CD14-positive monocyte (primary cell): ENCODE measurements at regions not wholly inside any gene's neighbourhood (a gene's known extent, or its start where the extent isn't known, plus 50 kb on each side); places are given as distances from the start of the nearest gene placed in this dataset.

ENCODE experiments used
- DNase-seq, 3 donors: peaks; one replicate each; pipeline ENCODE4 v3.0.0-alpha.2; 2011 to 2022
- H2AFZ ChIP-seq: 2 replicates; pipeline ENCODE4 v1.6.0; 2012; ENCODE audit warnings: mild to moderate bottlenecking, low read depth, low read length, inconsistent platforms; ENCODE audit not compliant: insufficient read depth, poor library complexity, severe bottlenecking
- H3K27ac ChIP-seq, 2 donors: 1 replicate in 1 of 2; 2 replicates in 1 of 2; pipeline ENCODE4 v1.5.1; 2012 to 2013; ENCODE audit warnings: low read length in 2 of 2, control low read depth in 1 of 2, inconsistent platforms in 1 of 2, low read depth in 1 of 2, mild to moderate bottlenecking in 1 of 2
- H3K27me3 ChIP-seq, 2 donors: one replicate each; pipeline versions ENCODE4 v1.6.0 to v1.6.1; 2011 to 2013; ENCODE audit warnings: low read length in 2 of 2; ENCODE audit not compliant: control insufficient read depth in 2 of 2, insufficient read depth in 2 of 2
- H3K36me3 ChIP-seq, 2 donors: replicated peaks in 1 of 2; 1 replicate in 1 of 2; 2 replicates in 1 of 2; pipeline versions ENCODE4 v1.5.1 to v1.6.1; 2012 to 2013; ENCODE audit warnings: low read length in 2 of 2, control low read depth in 1 of 2, inconsistent platforms in 1 of 2, mild to moderate bottlenecking in 1 of 2; ENCODE audit not compliant: insufficient read depth in 2 of 2, control insufficient read depth in 1 of 2
- H3K4me1 ChIP-seq, 2 donors: 1 replicate in 1 of 2; 2 replicates in 1 of 2; pipeline versions ENCODE4 v1.5.1 to v1.6.1; 2012 to 2013; ENCODE audit warnings: low read length in 2 of 2, control low read depth in 1 of 2, inconsistent platforms in 1 of 2, mild to moderate bottlenecking in 1 of 2, moderate library complexity in 1 of 2; ENCODE audit not compliant: insufficient read depth in 2 of 2, control insufficient read depth in 1 of 2
- H3K4me2 ChIP-seq: replicated peaks from 2 replicates; pipeline ENCODE3; 2012; ENCODE audit warnings: low read length, moderate library complexity, mild to moderate bottlenecking; ENCODE audit not compliant: poor library complexity, severe bottlenecking; ENCODE audit errors: extremely low read depth
- H3K4me3 ChIP-seq, 3 experiments: fragments of 200-600 bp in 1 of 3; sonication (generic) in 1 of 3; replicated peaks in 1 of 3; 1 replicate in 2 of 3; 2 replicates in 1 of 3; pipeline ENCODE4 v1.5.1; 2011 to 2013; ENCODE audit warnings: low read length in 3 of 3, mild to moderate bottlenecking in 3 of 3, control low read depth in 2 of 3, low read depth in 2 of 3, inconsistent platforms in 1 of 3, moderate library complexity in 1 of 3
- H3K79me2 ChIP-seq: 2 replicates; pipeline ENCODE4 v1.6.0; 2012; ENCODE audit warnings: mild to moderate bottlenecking, control low read depth, inconsistent platforms, low read length, moderate library complexity; ENCODE audit not compliant: insufficient read depth
- H3K9ac ChIP-seq: 2 replicates; pipeline ENCODE4 v1.6.0; 2017; ENCODE audit warnings: low read length, mild to moderate bottlenecking; ENCODE audit not compliant: insufficient read depth, poor library complexity, severe bottlenecking
- H3K9me3 ChIP-seq, 2 donors: replicated peaks in 1 of 2; 1 replicate in 1 of 2; 2 replicates in 1 of 2; pipeline versions ENCODE4 v1.5.1 to v1.6.1; 2012 to 2013; ENCODE audit warnings: low read length in 2 of 2, control low read depth in 1 of 2; ENCODE audit not compliant: control insufficient read depth in 1 of 2, insufficient read depth in 1 of 2
- H4K20me1 ChIP-seq: 2 replicates; pipeline ENCODE4 v1.6.0; 2012; ENCODE audit warnings: mild to moderate bottlenecking, low read length, control low read depth, moderate library complexity; ENCODE audit not compliant: insufficient read depth
- H3K27ac Mint-ChIP-seq, 7 donors: one replicate each; pipeline ENCODE4 v1.8.0; 2020; ENCODE audit warnings: mild to moderate bottlenecking in 7 of 7, mixed read lengths in 7 of 7, moderate library complexity in 6 of 7, inconsistent platforms in 2 of 7
- H3K27me3 Mint-ChIP-seq, 3 donors: one replicate each; pipeline ENCODE4 v1.8.0; 2021 to 2022; ENCODE audit warnings: low read depth in 3 of 3, mild to moderate bottlenecking in 3 of 3, mixed read lengths in 3 of 3, moderate library complexity in 3 of 3, inconsistent platforms in 1 of 3
- H3K36me3 Mint-ChIP-seq, 2 donors: one replicate each; pipeline ENCODE4 v1.8.0; 2020; ENCODE audit warnings: mixed read lengths in 2 of 2, inconsistent platforms in 1 of 2, mild to moderate bottlenecking in 1 of 2
- H3K4me1 Mint-ChIP-seq: one replicate; pipeline ENCODE4 v1.8.0; 2020; ENCODE audit warnings: mild to moderate bottlenecking, mixed read lengths
- H3K4me3 Mint-ChIP-seq, 2 donors: one replicate each; pipeline ENCODE4 v1.8.0; 2020; ENCODE audit warnings: mild to moderate bottlenecking in 2 of 2, mixed read lengths in 2 of 2, moderate library complexity in 1 of 2
- H3K9me3 Mint-ChIP-seq, 7 donors: one replicate each; pipeline ENCODE4 v1.8.0; 2020 to 2022; ENCODE audit warnings: mixed read lengths in 7 of 7, mild to moderate bottlenecking in 6 of 7, moderate library complexity in 6 of 7, inconsistent platforms in 2 of 7
- WGBS: methylation state at CpG from one replicate; pipeline ENCODE4 v1.1.5; 2013; ENCODE audit warnings: missing lambda C conversion rate; ENCODE audit not compliant: insufficient coverage; 5-methylcytosine and 5-hydroxymethylcytosine counted together
- intact Hi-C, 2 donors: fragments of 100-400 bp; cut with micrococcal nuclease; formaldehyde crosslinking; loops; one replicate each; pipeline versions ENCODE4 v1.15.0 to v1.15.1; 2023
- TF ChIP-seq, protein P1 (sequence below): fragments of 200-600 bp; IDR thresholded peaks from one replicate; pipeline ENCODE4 v1.8.0; 2022; ENCODE audit warnings: antibody characterized with exemption, mild to moderate bottlenecking

DNA sequence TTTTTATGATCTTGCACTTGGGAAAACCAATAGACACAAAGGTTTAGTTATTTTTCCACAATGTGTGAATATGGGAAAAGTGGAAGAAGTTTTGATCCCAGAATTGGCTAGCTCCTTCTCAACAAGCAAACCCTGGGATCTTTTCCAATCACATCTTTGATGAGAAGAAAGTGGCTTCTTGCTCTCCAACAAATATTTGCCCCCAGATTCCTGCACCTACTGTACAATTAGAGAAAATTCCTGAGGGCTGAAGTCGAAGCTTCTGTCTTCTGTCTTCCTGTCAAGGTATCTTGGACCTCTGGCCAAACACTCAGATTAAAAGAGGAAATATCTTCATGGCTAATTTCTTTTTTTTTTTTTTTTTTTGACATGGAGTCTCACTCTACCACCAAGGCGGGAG is 113.1 kb upstream of the SLC45A1 start:
- Histone ChIP-seq H3K27me3 (no peaks in the 10 kb centered on the region), H4K20me1 (no peaks in the 10 kb centered on the region), H3K36me3 (no peaks in the 10 kb centered on the region), H3K4me2 (peak overlapping the region; percentile 30), H3K9ac (no peak overlapping the region), H3K27ac (peak overlapping the region in 1 of 2 donors; percentile 43), H3K4me3 (no peak overlapping the region), H3K79me2 (no peaks in the 10 kb centered on the region), H3K9me3 (no peaks in the 10 kb centered on the region), H2AFZ (no peak overlapping the region), H3K4me1 (peaks cover 22 to 24% of the 10 kb centered on the region in 2 donors)
- H3K4me1 Mint-ChIP-seq: peaks cover 38% of the 10 kb centered on the region
- no CpG with 5 or more reads among the region's 2 CpGs for WGBS
- no peaks in the 10 kb centered on the region for H3K9me3 Mint-ChIP-seq
- DNase-seq: no peak
- H3K27ac Mint-ChIP-seq: peak overlapping the region; percentile 3 to 88 (median 72)
- TF ChIP-seq, protein P1, sequence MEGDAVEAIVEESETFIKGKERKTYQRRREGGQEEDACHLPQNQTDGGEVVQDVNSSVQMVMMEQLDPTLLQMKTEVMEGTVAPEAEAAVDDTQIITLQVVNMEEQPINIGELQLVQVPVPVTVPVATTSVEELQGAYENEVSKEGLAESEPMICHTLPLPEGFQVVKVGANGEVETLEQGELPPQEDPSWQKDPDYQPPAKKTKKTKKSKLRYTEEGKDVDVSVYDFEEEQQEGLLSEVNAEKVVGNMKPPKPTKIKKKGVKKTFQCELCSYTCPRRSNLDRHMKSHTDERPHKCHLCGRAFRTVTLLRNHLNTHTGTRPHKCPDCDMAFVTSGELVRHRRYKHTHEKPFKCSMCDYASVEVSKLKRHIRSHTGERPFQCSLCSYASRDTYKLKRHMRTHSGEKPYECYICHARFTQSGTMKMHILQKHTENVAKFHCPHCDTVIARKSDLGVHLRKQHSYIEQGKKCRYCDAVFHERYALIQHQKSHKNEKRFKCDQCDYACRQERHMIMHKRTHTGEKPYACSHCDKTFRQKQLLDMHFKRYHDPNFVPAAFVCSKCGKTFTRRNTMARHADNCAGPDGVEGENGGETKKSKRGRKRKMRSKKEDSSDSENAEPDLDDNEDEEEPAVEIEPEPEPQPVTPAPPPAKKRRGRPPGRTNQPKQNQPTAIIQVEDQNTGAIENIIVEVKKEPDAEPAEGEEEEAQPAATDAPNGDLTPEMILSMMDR: no peak
- no peaks in the 10 kb centered on the region for H3K36me3 Mint-ChIP-seq
- intact Hi-C loops: no loop called here
- H3K27me3 Mint-ChIP-seq: peaks cover 3 to 5% (median 4%) of the 10 kb centered on the region in 3 donors
- peak overlapping the region in 1 of 2 donors; percentile 44 for H3K4me3 Mint-ChIP-seq

DNA sequence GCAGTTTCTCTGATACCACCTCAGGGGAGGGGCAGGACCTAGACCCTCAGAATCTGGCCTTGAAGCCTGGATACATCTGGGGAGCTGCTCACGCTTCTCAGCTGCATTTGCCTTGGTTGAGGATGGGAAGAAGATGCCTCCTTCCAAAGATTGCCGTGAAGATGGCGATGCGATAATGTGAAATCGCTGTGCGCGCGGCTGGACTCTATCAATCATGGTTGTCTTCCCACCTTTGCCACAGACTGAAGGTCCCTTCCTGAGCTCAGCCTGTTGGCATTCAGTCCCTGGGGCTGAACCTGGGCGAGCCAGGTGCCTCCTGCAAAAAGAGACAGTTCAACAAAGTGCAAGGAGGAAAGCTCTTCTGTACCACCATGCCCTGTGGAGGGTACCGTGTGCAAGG is 114.4 kb upstream of the SLC45A1 start:
- H3K9me3 ChIP-seq: peaks cover 0 to 2% of the 10 kb centered on the region in 2 donors
- no peaks in the 10 kb centered on the region for H3K79me2 ChIP-seq
- H3K27ac ChIP-seq: no peak overlapping the region
- peaks cover 25 to 33% of the 10 kb centered on the region in 2 donors for H3K4me1 ChIP-seq
- H3K4me2 ChIP-seq: no peak overlapping the region
- H3K36me3 ChIP-seq: no peaks in the 10 kb centered on the region
- no peak overlapping the region for H3K4me3 ChIP-seq
- peaks cover 0 to 3% (median 0%) of the 10 kb centered on the region in 7 donors for H3K9me3 Mint-ChIP-seq
- DNase-seq: no peak
- no peak overlapping the region for H3K4me3 Mint-ChIP-seq
- TF ChIP-seq, protein P1: no peak
- no peaks in the 10 kb centered on the region for H4K20me1 ChIP-seq
- peak overlapping the region in 4 of 7 donors; percentile 72 to 88 (median 76) for H3K27ac Mint-ChIP-seq
- peaks cover 49% of the 10 kb centered on the region for H3K4me1 Mint-ChIP-seq
- peaks cover 0 to 5% (median 4%) of the 10 kb centered on the region in 3 donors for H3K27me3 Mint-ChIP-seq
- no peaks in the 10 kb centered on the region for H3K27me3 ChIP-seq
- no peak overlapping the region for H2AFZ ChIP-seq
- 96% methylated on average over 9 of the region's 10 CpGs for WGBS
- no peaks in the 10 kb centered on the region for H3K36me3 Mint-ChIP-seq
- H3K9ac ChIP-seq: no peak overlapping the region
- intact Hi-C loops: no loop called here
